ENCODE measurements at regions not wholly inside any gene's neighbourhood (a gene's known extent, or its start where the extent isn't known, plus 50 kb on each side); places are given as distances from the start of the nearest gene placed in this dataset.
"Not testable (repeated sequence)": the region's sequence is repeated elsewhere in the genome, so short reads cannot be mapped to it uniquely, and the experiment has no call there.

DNA sequence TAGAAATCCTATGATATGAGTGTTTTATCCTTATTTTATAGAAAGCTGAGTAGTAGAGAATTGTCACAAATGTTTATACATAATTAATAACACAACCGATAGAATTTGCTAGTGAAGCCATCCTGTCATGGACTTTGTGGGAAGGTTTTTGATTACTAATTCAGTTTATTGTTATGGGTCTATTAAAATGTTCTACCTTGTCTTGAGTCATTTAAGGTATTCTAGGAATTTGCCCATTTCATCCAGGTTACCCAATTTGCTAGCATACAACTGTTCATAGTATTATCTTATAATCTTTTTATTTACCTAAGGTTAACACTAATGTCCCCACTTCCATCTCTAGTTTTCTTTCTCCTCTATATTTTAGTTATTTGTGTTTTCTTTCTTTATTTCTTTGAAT is 553.1 kb upstream of the ATXN7L3B start:
- no peak overlapping the region for H3K4me3 ChIP-seq (ENCODE audit: low read depth, low read length)
- no peak for DNase-seq (ENCODE audit: low read depth)
- TF ChIP-seq, protein P1, sequence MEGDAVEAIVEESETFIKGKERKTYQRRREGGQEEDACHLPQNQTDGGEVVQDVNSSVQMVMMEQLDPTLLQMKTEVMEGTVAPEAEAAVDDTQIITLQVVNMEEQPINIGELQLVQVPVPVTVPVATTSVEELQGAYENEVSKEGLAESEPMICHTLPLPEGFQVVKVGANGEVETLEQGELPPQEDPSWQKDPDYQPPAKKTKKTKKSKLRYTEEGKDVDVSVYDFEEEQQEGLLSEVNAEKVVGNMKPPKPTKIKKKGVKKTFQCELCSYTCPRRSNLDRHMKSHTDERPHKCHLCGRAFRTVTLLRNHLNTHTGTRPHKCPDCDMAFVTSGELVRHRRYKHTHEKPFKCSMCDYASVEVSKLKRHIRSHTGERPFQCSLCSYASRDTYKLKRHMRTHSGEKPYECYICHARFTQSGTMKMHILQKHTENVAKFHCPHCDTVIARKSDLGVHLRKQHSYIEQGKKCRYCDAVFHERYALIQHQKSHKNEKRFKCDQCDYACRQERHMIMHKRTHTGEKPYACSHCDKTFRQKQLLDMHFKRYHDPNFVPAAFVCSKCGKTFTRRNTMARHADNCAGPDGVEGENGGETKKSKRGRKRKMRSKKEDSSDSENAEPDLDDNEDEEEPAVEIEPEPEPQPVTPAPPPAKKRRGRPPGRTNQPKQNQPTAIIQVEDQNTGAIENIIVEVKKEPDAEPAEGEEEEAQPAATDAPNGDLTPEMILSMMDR (IDR thresholded peaks at IDR 0.05; ENCODE audit: low read depth, low read length, missing control alignments), result no peak
- in situ Hi-C loops (cut with HindIII; ENCODE audit: low sequenced_read_pairs), result no loop called here

DNA sequence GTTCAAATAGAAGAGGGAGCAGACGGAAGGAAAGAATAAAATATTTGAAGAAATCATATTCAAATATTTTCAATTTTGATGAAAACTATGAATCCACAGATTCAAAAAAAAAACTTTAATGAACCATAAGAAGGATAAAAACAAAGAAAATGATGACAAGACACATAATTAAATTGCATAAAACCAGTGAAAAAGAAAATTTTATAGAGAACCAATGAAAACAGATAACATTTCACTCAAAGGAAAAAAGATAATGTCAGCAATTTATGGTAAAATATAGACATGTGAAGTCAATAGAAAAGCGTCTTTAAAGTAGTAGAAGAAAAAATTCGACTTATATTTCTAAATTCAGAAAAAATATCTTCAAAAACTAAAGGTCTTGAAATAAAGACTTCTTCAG is 546.5 kb upstream of the ATXN7L3B start:
- TF ChIP-seq, protein P1 (IDR thresholded peaks at IDR 0.05; ENCODE audit: low read depth, low read length, missing control alignments), result no peak
- in situ Hi-C loops (cut with HindIII; ENCODE audit: low sequenced_read_pairs), result no loop called here
- no peak for DNase-seq (ENCODE audit: low read depth)
- no peak overlapping the region for H3K4me3 ChIP-seq (ENCODE audit: low read depth, low read length)

DNA sequence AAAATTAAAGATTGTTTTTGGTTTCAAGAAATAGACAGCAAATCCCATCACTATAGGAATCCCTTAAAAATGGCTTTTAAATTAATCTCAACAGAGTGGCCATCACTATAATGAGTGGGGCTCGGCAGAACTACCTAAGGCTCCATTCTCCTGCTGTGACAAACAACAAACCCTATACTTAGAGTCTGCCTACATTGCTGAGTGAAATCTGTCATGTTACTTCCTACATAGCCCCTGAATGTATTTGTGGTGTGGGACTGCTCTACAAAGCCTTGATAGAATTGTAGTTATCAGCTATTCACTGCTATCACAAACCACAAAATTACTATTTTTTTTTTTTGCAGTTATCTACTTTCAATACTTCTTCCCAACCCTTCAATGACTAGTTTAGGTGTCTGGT is 538.7 kb upstream of the ATXN7L3B start:
- in situ Hi-C loops (cut with HindIII; ENCODE audit: low sequenced_read_pairs), result no loop called here
- no peak overlapping the region for H3K4me3 ChIP-seq (ENCODE audit: low read depth, low read length)
- DNase-seq (ENCODE audit: low read depth), result no peak
- TF ChIP-seq, protein P1 (IDR thresholded peaks at IDR 0.05; ENCODE audit: low read depth, low read length, missing control alignments), result no peak

DNA sequence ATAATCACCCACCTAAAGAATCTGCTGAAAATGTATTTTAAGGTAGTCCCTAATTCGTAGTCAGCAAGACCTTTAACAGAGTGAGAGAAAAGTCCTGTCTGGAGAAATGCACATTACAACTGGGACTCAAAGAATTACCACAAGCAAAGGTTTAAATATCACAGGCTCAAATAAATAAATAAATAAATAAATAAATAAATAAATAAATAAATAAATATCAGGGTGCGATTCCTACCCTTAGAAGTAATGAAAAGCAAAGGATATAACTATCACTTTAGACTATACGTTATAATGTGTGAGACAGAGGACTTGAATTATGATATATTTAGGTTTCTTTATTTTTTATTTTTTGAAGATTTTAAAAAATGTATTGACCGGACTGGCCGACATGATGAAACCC is 522.5 kb upstream of the ATXN7L3B start:
- no peak for DNase-seq (ENCODE audit: low read depth)
- H3K4me3 ChIP-seq (ENCODE audit: low read depth, low read length), result no peak overlapping the region
- TF ChIP-seq, protein P1 (IDR thresholded peaks at IDR 0.05; ENCODE audit: low read depth, low read length, missing control alignments), result no peak
- in situ Hi-C loops (cut with HindIII; ENCODE audit: low sequenced_read_pairs), result no loop called here

DNA sequence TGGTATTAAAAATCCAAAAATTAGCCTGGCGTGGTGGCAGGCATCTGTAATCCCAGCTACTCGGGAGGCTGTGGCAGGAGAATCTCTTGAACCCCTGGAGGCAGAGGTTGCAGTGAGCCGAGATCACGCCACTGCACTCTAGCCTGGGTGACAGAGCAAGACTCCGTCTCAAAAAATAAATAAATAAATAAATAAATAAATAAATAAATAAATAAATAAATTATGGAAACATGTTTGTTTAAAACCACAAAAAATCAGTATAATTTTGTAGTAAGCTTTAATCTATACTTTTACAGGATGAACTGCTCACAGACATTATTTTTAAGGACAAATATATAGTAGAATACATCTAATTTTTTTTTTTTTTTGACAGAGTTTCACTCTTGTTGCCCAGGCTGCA is 521.3 kb upstream of the ATXN7L3B start:
- DNase-seq (ENCODE audit: low read depth); in situ Hi-C loops (cut with HindIII; ENCODE audit: low sequenced_read_pairs); H3K4me3 ChIP-seq (ENCODE audit: low read depth, low read length): not testable (repeated sequence)

DNA sequence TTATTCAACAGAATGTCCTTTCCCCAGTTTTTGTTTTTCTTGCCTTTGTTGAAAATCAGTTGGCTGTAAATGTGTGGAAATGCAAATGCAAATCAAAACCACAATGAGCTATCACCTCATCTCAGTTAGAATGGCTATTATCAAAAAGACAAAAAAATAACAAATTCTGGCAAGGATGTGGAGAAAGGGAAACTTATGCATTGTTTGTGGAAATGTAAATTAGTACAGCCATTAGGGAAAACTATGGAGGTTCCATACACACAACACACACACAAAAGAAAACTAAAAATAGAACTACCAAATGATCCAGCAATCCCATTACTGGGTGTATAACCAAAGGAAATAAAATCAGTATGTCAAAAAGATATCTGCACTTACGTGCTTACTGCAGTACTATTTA is 518.8 kb upstream of the ATXN7L3B start:
- in situ Hi-C loops (cut with HindIII; ENCODE audit: low sequenced_read_pairs), result no loop called here
- peak; percentile 18 for DNase-seq (ENCODE audit: low read depth)
- TF ChIP-seq, protein P1 (IDR thresholded peaks at IDR 0.05; ENCODE audit: low read depth, low read length, missing control alignments), result no peak
- no peak overlapping the region for H3K4me3 ChIP-seq (ENCODE audit: low read depth, low read length)

DNA sequence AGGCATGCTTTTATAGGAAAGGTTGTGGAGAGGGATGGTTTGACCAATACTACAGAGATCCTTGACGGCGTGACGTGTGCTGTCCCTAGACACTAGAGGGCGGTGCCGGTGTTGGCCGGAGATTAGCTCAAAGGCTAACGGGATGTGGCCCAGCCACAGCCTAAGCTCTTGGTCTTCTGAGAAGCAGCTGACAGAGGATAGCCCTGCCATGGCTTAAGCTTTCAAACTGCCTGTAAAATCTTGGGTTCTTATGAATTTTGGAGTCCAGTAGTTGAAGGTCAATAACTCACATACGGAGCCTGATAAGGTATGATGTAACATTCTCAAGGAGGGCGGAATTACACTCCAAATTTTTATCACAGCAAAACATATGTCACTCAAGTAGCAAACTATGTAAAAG is 515.7 kb upstream of the ATXN7L3B start:
- peak; percentile 8 for DNase-seq (ENCODE audit: low read depth)
- in situ Hi-C loops (cut with HindIII; ENCODE audit: low sequenced_read_pairs), result no loop called here
- TF ChIP-seq, protein P1 (IDR thresholded peaks at IDR 0.05; ENCODE audit: low read depth, low read length, missing control alignments), result peak; percentile 76
- H3K4me3 ChIP-seq (ENCODE audit: low read depth, low read length), result no peak overlapping the region
